NOMO-1 treated with dmso at 0.1 percent for 144 hours (cell line): ENCODE measurements at regions not wholly inside any gene's neighbourhood (a gene's known extent, or its start where the extent isn't known, plus 50 kb on each side); places are given as distances from the start of the nearest gene placed in this dataset.
"Not testable (repeated sequence)": the region's sequence is repeated elsewhere in the genome, so short reads cannot be mapped to it uniquely, and the experiment has no call there.

Experiments
- DNase-seq: peaks from one replicate; lab custom pipeline; 2025; ENCODE audit not compliant: unreplicated experiment; lab: John Stamatoyannopoulos, UW

GRCh38 chr3:88000853-88001252, 58.0 kb downstream of the CGGBP1 start:
- DNase-seq = no peak

GRCh38 chr3:87997966-87998365, 60.8 kb downstream of the CGGBP1 start:
- peak; percentile 71 for DNase-seq

DNA sequence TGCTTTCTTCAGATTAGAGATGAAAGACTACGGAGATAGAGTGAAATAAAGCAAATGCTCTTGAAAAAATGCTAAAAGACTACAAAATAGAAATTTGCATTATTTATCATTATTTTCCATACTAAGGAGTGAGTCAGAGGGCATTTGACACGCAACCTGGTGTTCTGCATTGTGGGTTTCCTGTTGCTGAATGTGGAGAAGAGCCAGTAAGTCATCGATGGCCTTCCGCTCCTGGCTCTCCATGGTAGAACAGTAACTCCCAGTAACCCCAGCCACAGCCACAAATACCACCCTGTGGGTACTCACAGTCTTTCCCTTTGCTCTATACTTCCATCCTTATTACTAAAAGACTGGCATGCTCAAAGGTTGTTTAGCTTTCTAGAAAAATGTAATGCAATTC, 61.5 kb downstream of the CGGBP1 start:
- peak; percentile 54 for DNase-seq

GRCh38 chr3:87996882-87997281, 61.9 kb downstream of the CGGBP1 start:
- peak; percentile 26 for DNase-seq

DNA sequence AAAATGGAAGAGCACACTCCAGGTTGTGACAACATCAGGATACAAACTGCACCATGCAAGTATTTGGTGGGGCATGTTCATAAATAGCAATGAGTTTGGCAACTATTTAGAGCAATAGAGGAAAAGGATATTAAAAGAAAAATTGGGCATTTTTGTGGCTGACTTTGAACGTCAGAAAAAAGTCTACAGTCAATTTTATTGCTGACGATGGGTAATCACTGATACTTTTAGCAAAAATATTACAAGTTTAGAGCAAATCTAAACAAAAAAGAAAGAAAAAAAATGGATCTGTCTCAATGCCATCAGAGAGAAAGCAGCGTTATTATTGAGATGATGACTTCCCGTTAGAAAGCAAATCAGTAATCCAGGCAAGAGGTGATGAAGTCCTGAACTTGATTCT, 65.2 kb downstream of the CGGBP1 start:
- DNase-seq = no peak

DNA sequence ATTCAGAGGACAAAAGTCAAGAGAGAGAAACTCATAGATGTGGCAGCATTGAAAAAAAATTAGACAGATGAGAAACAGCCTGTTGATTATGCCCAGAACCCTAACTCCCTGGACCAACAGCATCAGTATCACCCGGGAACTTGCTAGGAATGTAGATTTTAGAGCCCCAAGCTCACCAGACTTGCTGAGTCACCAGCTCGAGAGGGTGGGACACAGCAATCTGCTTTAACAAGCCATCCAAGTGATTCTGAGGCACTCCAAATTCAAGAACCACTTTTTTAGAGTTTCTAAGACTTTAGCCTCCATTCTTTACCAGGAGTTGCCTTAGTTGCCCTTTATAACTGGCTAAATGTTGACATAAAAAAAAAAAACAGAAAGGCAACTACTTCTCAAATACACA, 70.9 kb downstream of the CGGBP1 start:
- DNase-seq = no peak

- DNase-seq = peak; percentile 3
These were observed 76.4 kb downstream of the CGGBP1 start for GRCh38 chr3:87982421-87982820.

- DNase-seq = no peak
These were observed 79.3 kb downstream of the CGGBP1 start for GRCh38 chr3:87979527-87979926.

GRCh38 chr3:87977765-87978164, 81.0 kb downstream of the CGGBP1 start:
- no peak for DNase-seq

DNA sequence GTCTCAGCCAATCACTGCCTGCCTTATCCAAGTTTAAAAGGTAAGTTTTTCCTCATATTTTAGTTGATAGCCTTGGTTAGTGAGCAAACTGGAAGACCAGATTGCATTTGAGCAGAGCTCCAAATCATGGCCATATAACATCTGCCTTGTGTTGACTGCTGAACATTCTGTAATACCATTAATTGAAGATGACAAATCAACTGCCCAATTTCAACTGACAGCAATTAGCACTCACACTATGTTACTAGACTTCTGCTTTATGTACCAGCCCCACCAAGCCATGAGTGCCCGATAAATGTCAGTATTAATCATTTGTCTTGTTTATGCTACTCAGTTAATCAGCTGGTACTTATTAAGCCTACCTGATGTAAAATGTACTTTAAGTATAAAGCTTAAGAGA, 83.1 kb downstream of the CGGBP1 start:
- DNase-seq = peak; percentile 63

- no peak for DNase-seq
These were observed 84.9 kb downstream of the CGGBP1 start for GRCh38 chr3:87973906-87974305.

GRCh38 chr3:87969620-87970019, 89.2 kb downstream of the CGGBP1 start:
- DNase-seq = no peak

GRCh38 chr3:87968668-87969067, 90.1 kb downstream of the CGGBP1 start:
- DNase-seq = no peak

DNA sequence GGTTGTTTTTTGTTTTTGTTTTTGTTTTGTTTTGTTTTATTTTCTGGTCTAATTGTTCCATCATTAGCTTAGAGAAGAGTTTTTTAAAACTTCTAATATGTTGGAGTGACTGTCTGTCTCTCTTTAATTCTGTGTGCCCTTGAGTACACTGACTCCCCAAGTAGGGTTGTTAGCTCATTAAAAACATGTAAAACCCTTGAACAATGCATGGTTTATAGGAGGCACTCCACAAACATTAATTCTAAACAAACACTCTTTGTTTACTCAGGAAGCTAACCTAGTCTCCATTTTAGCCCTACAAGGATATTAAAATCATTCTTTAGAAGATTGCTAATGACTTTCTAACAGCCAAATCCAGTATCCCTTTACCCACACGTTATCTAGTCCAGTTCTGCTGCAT, 100.5 kb downstream of the CGGBP1 start:
- no peak for DNase-seq

- DNase-seq = no peak
These were observed 101.2 kb downstream of the CGGBP1 start for GRCh38 chr3:87957575-87957974.

DNA sequence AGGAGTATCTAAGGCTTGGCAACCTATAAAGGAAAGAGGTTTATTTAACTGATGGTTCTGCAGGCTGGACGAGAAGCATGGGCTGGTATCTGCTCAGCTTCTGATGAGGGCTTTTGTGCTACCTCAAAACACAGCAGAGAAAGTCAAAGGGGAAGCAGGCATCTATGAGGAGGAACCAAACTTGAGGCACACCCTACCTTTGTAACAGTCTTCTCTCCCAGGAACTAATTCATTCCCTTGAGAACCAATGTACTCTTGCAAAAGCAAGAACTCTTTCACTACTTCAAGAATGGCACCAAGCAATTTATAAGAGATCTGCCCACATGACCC, 109.0 kb downstream of the CGGBP1 start:
- peak; percentile 23 for DNase-seq

DNA sequence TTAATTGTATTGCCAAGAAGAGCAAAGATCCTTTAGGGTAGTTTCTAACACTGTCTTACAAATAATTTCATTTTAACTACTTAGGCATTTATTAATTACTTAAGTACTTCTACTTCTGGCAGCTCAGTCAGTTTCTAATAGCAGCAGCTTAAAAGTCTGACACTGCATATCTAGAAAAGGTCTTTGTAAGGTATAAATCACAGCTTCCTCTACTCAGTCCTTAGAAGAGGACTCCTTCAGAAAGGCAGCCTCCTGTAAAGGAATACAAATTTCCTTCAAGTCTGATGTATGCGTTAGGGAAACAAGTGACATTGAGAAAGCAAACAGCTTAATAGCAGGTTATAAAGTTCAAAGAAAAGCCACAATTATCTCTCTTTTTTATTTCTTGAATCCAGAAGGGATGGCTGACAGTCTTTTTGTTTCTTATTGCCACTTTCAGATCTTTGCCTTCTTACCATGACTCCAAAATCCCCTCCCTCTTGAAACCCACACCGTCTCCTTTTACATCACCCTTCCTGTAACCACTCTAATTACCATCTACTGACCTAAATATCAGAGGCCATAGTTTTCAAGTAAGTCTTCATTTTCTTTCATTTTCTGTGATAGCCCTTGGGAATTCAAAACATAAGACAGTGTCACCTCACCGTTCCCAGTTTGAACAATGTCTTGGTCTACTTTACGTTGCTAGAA, 109.5 kb downstream of the CGGBP1 start:
- no peak for DNase-seq

DNA sequence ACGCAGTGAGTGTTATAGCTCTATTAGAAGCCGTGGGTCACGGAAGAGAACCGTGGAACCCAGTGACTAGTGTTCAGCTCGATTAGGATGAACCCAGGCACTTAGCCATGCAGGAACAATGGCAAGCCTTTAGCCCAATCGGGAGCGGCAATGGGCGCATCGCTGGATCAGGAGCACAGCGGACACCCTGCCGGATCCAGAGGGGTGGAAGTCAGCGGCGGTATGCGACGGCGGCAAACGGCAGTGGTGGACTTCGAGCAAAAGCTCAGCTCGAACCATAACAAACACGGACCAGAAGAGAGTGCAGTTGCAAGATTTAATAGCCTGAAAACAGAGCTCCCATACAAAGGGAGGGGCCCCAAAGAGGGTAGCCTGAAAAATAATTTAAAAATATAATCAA, 112.8 kb downstream of the CGGBP1 start:
- not testable (repeated sequence) for DNase-seq

DNA sequence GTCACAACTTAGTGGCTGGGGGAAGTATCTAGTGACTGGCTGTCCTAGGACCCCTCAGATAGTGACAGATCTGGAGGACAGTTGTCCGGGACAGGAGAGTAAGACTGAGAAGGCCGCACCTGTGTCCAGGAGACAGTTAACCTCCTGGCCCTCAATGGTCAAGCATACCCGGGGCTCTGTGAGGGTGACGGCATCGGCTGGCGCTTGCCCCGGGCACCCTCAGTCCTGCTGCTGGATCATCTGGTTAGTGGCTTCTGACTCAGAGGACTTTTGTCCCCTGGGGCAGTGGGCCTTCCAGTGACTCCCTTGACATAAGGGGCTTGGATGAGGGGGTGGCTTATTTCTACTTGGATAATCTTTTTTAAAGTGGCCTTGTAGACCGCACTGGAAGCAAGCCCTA, 116.5 kb downstream of the CGGBP1 start:
- DNase-seq = not testable (repeated sequence)

- no peak for DNase-seq
These were observed 134.3 kb downstream of the CGGBP1 start for GRCh38 chr3:87924485-87924884.

- DNase-seq = no peak
These were observed 138.3 kb downstream of the CGGBP1 start for GRCh38 chr3:87920549-87920948.

GRCh38 chr3:87901141-87901540, 157.7 kb downstream of the CGGBP1 start:
- no peak for DNase-seq

DNA sequence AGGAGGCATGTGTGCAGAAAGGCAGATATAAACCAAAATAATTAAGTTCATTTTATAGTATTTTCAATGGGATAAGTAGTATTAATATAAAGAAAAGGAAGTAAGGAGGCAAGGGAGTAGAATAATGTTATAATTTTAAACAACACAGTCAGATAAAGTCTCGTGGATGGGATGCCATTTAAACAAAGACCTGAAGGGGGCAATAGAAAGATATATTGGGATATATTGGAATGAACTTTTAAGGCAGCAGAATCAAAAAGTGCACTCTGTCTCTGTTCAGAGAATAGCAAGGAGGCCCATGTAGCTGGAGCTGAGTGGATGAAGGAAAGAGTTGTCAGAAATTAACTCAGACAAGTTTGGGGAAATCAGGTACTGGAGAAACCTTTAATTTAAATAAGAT, 158.7 kb downstream of the CGGBP1 start:
- DNase-seq = no peak

- DNase-seq = no peak
These were observed 159.8 kb downstream of the CGGBP1 start for GRCh38 chr3:87898971-87899370.
